ENCODE measurements at regions not wholly inside any gene's neighbourhood (a gene's known extent, or its start where the extent isn't known, plus 50 kb on each side); places are given as distances from the start of the nearest gene placed in this dataset.

GRCh38 chr4:33878710-33879109 lies 2365.6 kb downstream of the ARAP2 start:
- no peak for TF ChIP-seq CTCF (conservative IDR thresholded peaks at IDR 0.05; ENCODE audit: low read length)
- no peak for TF ChIP-seq EZH2phosphoT487 (IDR thresholded peaks at IDR 0.05; ENCODE audit: borderline replicate concordance, low read depth, low read length)
